B cell (primary cell): ENCODE measurements at regions not wholly inside any gene's neighbourhood (a gene's known extent, or its start where the extent isn't known, plus 50 kb on each side); places are given as distances from the start of the nearest gene placed in this dataset.

Experiments
- ATAC-seq: fragments of 200-7000 bp; cut with Tn5 transposase; one replicate; pipeline ENCODE4 v1.10.0; 2021; ENCODE audit warnings: low read depth, mild to moderate bottlenecking, moderate number of reproducible peaks, moderate library complexity
- CTCF ChIA-PET: fragments of 350-600 bp; sonication (Branson Sonifier 250); formaldehyde crosslinking; loops from one replicate; lab custom pipeline; 2021; ENCODE audit warnings: antibody characterized with exemption, inconsistent platforms; lab: Charles Lee
- POLR2A ChIA-PET: fragments of 350-600 bp; sonication (Branson Sonifier 250); formaldehyde crosslinking; loops from one replicate; lab custom pipeline; 2021; ENCODE audit warnings: antibody characterized with exemption; lab: Charles Lee
- DNase-seq: peaks from one replicate; pipeline ENCODE4 v3.0.0; 2013
- H2AFZ ChIP-seq: 2 replicates; pipeline ENCODE4 v1.6.1; 2012; ENCODE audit warnings: mild to moderate bottlenecking, low read depth, low read length; ENCODE audit not compliant: insufficient read depth, poor library complexity, severe bottlenecking
- H3K27ac ChIP-seq, 2 donors: 1 replicate in 1 of 2; 2 replicates in 1 of 2; pipeline ENCODE4 v1.5.1; 2012 to 2013; ENCODE audit warnings: low read length in 2 of 2, mild to moderate bottlenecking in 2 of 2, moderate library complexity in 1 of 2
- H3K27me3 ChIP-seq, 4 experiments: fragments of 200-600 bp in 1 of 4; sonication (generic) in 1 of 4; replicated peaks in 1 of 4; 1 replicate in 2 of 4; 2 replicates in 2 of 4; pipeline versions ENCODE4 v1.6.1 to v1.7.0; 2013 to 2016; ENCODE audit warnings: low read length in 3 of 4, mild to moderate bottlenecking in 2 of 4, mixed read lengths in 1 of 4, moderate library complexity in 1 of 4; ENCODE audit not compliant: insufficient read depth in 4 of 4, control insufficient read depth in 3 of 4; ENCODE audit errors: control extremely low read depth in 1 of 4
- H3K36me3 ChIP-seq, 2 experiments: replicated peaks in 1 of 2; 1 replicate in 1 of 2; 2 replicates in 1 of 2; pipeline versions ENCODE4 v1.6.1 to v1.7.1; 2013; ENCODE audit warnings: low read length in 1 of 2; ENCODE audit not compliant: insufficient read depth in 2 of 2, control insufficient read depth in 1 of 2; ENCODE audit errors: control extremely low read depth in 1 of 2, extremely low read depth in 1 of 2
- H3K4me1 ChIP-seq, 2 donors: fragments of 200-600 bp in 1 of 2; sonication (generic) in 1 of 2; 1 replicate in 1 of 2; 2 replicates in 1 of 2; pipeline versions ENCODE4 v1.5.1 to v1.6.1; 2013 to 2017; ENCODE audit warnings: low read length in 2 of 2; ENCODE audit not compliant: control insufficient read depth in 2 of 2, insufficient read depth in 2 of 2
- H3K4me2 ChIP-seq: replicated peaks from 2 replicates; pipeline ENCODE3; 2012; ENCODE audit warnings: mild to moderate bottlenecking, low read depth, low read length; ENCODE audit not compliant: poor library complexity, severe bottlenecking
- H3K4me3 ChIP-seq, 5 experiments: fragments of 200-600 bp in 1 of 5; sonication (generic) in 1 of 5; 1 replicate in 3 of 5; 2 replicates in 2 of 5; pipeline versions ENCODE4 v1.5.1 to v1.7.0; 2011 to 2016; ENCODE audit warnings: low read length in 4 of 5, mild to moderate bottlenecking in 4 of 5, low read depth in 2 of 5, control low read depth in 1 of 5, moderate library complexity in 1 of 5; ENCODE audit not compliant: insufficient read depth in 1 of 5; ENCODE audit errors: control extremely low read depth in 1 of 5, extremely low read depth in 1 of 5
- H3K79me2 ChIP-seq: fragments of 200-600 bp; sonication (generic); one replicate; pipeline ENCODE4 v1.6.0; 2016; ENCODE audit warnings: low read length; ENCODE audit not compliant: control insufficient read depth, insufficient read depth
- H3K9ac ChIP-seq: fragments of 200-600 bp; sonication (generic); 2 replicates; pipeline ENCODE4 v1.6.1; 2017; ENCODE audit warnings: mild to moderate bottlenecking, low read length, moderate library complexity
- H3K9me3 ChIP-seq, 3 donors: one replicate each; pipeline versions ENCODE4 v1.6.1 to v1.7.1; 2013; ENCODE audit warnings: low read length in 2 of 3; ENCODE audit not compliant: control insufficient read depth in 2 of 3, insufficient read depth in 1 of 3; ENCODE audit errors: control extremely low read depth in 1 of 3
- H4K20me1 ChIP-seq: 2 replicates; pipeline ENCODE4 v1.6.0; 2012; ENCODE audit warnings: mild to moderate bottlenecking, low read length; ENCODE audit not compliant: insufficient read depth, control insufficient read depth, poor library complexity, severe bottlenecking
- H3K27ac Mint-ChIP-seq: one replicate; pipeline ENCODE4 v1.8.0; 2021; ENCODE audit warnings: mixed read lengths
- H3K27me3 Mint-ChIP-seq: one replicate; pipeline ENCODE4 v1.8.0; 2021; ENCODE audit warnings: mixed read lengths
- H3K4me1 Mint-ChIP-seq: one replicate; pipeline ENCODE4 v1.8.0; 2021; ENCODE audit warnings: mixed read lengths
- H3K4me3 Mint-ChIP-seq: one replicate; pipeline ENCODE4 v1.8.0; 2021; ENCODE audit warnings: mixed read lengths
- H3K9me3 Mint-ChIP-seq: one replicate; pipeline ENCODE4 v1.8.0; 2022; ENCODE audit warnings: mixed read lengths; ENCODE audit not compliant: insufficient read depth
- CTCF ChIP-seq: fragments of 200-600 bp; IDR thresholded peaks from one replicate; pipeline ENCODE4 v1.8.0; 2022; ENCODE audit warnings: antibody characterized with exemption, mild to moderate bottlenecking
- EZH2 ChIP-seq: IDR thresholded peaks from 2 replicates; pipeline ENCODE4 v1.6.1; 2012; ENCODE audit warnings: borderline replicate concordance, low read depth, mild to moderate bottlenecking, moderate library complexity, low read length; ENCODE audit not compliant: insufficient read depth, poor library complexity, severe bottlenecking
- WGBS: methylation state at CpG from one replicate; pipeline ENCODE4 v1.1.5; 2013; ENCODE audit warnings: missing lambda C conversion rate; ENCODE audit not compliant: insufficient coverage; 5-methylcytosine and 5-hydroxymethylcytosine counted together
- intact Hi-C: fragments of 100-400 bp; cut with micrococcal nuclease; formaldehyde crosslinking; loops from one replicate; pipeline ENCODE4 v1.10.0; 2022

GRCh38 chr3:162077108-162077507 is 580.5 kb downstream of the OTOL1 start:
- no peaks in the 10 kb centered on the region for H3K4me1 Mint-ChIP-seq
- ChIA-PET POLR2A (no interaction called here), CTCF (no interaction called here)
- Histone ChIP-seq H3K27me3 (no peaks in the 10 kb centered on the region), H3K27ac (no peak overlapping the region), H3K4me1 (no peaks in the 10 kb centered on the region), H3K4me3 (no peak overlapping the region), H3K9ac (no peak overlapping the region), H3K36me3 (no peaks in the 10 kb centered on the region), H4K20me1 (no peaks in the 10 kb centered on the region), H2AFZ (no peak overlapping the region), H3K79me2 (no peaks in the 10 kb centered on the region), H3K4me2 (no peak overlapping the region), H3K9me3 (no peaks in the 10 kb centered on the region)
- ATAC-seq (no peak), DNase-seq (no peak)
- H3K27ac Mint-ChIP-seq, result no peak overlapping the region
- WGBS, result no CpG with 5 or more reads among the region's 3 CpGs
- TF ChIP-seq EZH2 (no peak), CTCF (no peak)
- H3K4me3 Mint-ChIP-seq, result no peak overlapping the region
- intact Hi-C loops, result no loop called here
- peaks cover 2% of the 10 kb centered on the region for H3K9me3 Mint-ChIP-seq
- no peaks in the 10 kb centered on the region for H3K27me3 Mint-ChIP-seq

- POLR2A ChIA-PET, result no interaction called here
- intact Hi-C loops, result no loop called here
- WGBS, result 91% methylated on average over 4 of the region's 5 CpGs
These were observed 585.9 kb downstream of the OTOL1 start for GRCh38 chr3:162082516-162082915.

More at GRCh38 chr3:162082516-162082915, 585.9 kb downstream of the OTOL1 start:
- Mint-ChIP-seq H3K27me3 (no peaks in the 10 kb centered on the region), H3K4me3 (no peak overlapping the region), H3K9me3 (peaks cover 6% of the 10 kb centered on the region), H3K27ac (no peak overlapping the region), H3K4me1 (no peaks in the 10 kb centered on the region)
- no peak overlapping the region for H3K27ac ChIP-seq
- H3K36me3 ChIP-seq, result no peaks in the 10 kb centered on the region
- no peaks in the 10 kb centered on the region for H3K4me1 ChIP-seq
- no peaks in the 10 kb centered on the region for H3K27me3 ChIP-seq
- TF ChIP-seq EZH2 (no peak), CTCF (no peak)
- DNase-seq (no peak), ATAC-seq (no peak)
- no peaks in the 10 kb centered on the region for H3K79me2 ChIP-seq
- H3K4me3 ChIP-seq, result no peak overlapping the region
- H3K9me3 ChIP-seq, result no peaks in the 10 kb centered on the region
- CTCF ChIA-PET, result no interaction called here
- H4K20me1 ChIP-seq, result no peaks in the 10 kb centered on the region
- H2AFZ ChIP-seq, result no peak overlapping the region
- H3K9ac ChIP-seq, result no peak overlapping the region
- H3K4me2 ChIP-seq, result no peak overlapping the region
